Epithelial cell of proximal tubule (primary cell): ENCODE measurements at regions not wholly inside any gene's neighbourhood (a gene's known extent, or its start where the extent isn't known, plus 50 kb on each side); places are given as distances from the start of the nearest gene placed in this dataset.

Experiments used
- DNase-seq: peaks from one replicate; pipeline ENCODE4 v3.0.0-alpha.2; 2011; ENCODE audit warnings: low read depth
- H3K4me3 ChIP-seq: 2 replicates; pipeline ENCODE4 v1.5.1; 2011; ENCODE audit warnings: low read depth, mild to moderate bottlenecking, low read length
- TF ChIP-seq, protein P1 (sequence below): conservative IDR thresholded peaks from 2 replicates; pipeline ENCODE4 v1.5.1; 2012; ENCODE audit warnings: low read depth, mild to moderate bottlenecking, low read length

DNA sequence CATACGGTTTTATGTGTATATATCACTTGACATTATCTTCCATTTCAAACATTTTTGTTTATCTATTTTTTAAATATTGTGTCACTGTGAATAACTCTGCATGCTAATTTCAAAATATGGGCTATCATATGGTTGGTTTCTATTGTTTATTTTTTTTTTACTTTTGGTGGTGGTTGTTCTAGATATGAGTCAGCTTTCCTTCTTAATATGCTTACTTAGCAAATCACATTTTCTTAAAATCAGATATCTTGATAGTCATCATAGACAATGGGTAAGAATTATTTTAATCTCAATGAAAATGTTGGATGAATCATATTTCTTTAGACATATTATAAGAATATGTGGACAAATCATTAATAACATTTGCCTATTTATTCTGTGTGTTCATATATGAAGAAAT is 881.5 kb downstream of the BRINP3 start:
- TF ChIP-seq, protein P1, sequence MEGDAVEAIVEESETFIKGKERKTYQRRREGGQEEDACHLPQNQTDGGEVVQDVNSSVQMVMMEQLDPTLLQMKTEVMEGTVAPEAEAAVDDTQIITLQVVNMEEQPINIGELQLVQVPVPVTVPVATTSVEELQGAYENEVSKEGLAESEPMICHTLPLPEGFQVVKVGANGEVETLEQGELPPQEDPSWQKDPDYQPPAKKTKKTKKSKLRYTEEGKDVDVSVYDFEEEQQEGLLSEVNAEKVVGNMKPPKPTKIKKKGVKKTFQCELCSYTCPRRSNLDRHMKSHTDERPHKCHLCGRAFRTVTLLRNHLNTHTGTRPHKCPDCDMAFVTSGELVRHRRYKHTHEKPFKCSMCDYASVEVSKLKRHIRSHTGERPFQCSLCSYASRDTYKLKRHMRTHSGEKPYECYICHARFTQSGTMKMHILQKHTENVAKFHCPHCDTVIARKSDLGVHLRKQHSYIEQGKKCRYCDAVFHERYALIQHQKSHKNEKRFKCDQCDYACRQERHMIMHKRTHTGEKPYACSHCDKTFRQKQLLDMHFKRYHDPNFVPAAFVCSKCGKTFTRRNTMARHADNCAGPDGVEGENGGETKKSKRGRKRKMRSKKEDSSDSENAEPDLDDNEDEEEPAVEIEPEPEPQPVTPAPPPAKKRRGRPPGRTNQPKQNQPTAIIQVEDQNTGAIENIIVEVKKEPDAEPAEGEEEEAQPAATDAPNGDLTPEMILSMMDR, result no peak
- H3K4me3 ChIP-seq, result no peak overlapping the region
- DNase-seq, result no peak

DNA sequence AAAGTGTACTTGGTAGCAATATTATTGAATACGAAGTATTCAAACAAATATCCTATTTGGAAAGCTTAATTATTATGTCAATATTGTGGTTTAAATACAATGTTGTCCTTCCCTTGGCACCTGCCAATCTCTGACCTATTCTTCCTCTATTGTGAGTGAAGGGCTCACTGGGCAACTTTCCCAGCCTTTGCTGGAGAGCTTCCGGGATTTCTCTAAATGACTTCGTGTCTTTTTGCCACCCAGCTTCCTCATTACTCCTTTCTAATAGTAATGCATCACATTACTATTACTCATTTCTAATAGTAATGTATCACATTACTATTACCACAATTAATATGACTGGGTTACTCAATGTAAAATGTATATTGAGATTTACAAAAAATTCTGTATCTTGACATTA is 880.6 kb downstream of the BRINP3 start:
- no peak for DNase-seq

DNA sequence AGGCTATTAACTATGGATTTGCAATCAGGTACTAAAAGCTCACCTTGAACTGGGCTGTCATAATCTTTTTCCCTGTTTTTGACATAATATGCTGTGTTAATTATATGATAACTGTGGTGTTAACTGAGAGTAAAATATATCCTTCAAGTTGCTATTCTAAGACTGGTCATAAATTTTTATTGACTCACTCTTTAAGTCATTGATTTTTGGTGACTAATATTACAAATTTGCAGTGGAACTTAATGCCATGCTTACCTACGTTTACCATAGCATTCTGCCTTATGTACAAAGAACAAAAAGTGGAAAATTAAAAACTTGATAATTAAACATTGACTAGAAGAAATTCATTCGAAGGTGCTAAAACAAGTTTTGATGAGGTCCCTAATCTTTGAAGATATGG is 872.4 kb downstream of the BRINP3 start:
- TF ChIP-seq, protein P1, result no peak
- no peak overlapping the region for H3K4me3 ChIP-seq
- no peak for DNase-seq

More for the DNA sequence above, 880.6 kb downstream of the BRINP3 start:
- no peak overlapping the region for H3K4me3 ChIP-seq
- TF ChIP-seq, protein P1, result no peak

DNA sequence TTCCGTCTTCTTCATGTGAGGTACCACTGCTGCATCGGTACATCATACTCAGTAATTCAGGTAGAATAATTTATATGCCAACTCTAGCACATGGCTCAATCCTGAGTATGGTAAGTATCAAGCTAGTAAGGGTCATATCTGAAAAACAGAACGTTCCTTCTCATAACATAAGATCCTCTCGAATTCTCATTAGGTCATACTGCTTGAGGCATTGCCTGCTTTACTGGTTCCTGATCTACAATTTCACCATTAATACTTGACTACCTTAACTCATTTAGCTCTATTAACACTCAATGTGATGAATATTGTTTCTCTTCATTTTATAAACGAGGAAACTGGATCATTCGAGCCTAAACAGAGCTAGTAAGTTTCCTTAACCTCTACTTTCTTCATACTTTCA is 871.6 kb downstream of the BRINP3 start:
- TF ChIP-seq, protein P1, result no peak
- no peak for DNase-seq
- no peak overlapping the region for H3K4me3 ChIP-seq

DNA sequence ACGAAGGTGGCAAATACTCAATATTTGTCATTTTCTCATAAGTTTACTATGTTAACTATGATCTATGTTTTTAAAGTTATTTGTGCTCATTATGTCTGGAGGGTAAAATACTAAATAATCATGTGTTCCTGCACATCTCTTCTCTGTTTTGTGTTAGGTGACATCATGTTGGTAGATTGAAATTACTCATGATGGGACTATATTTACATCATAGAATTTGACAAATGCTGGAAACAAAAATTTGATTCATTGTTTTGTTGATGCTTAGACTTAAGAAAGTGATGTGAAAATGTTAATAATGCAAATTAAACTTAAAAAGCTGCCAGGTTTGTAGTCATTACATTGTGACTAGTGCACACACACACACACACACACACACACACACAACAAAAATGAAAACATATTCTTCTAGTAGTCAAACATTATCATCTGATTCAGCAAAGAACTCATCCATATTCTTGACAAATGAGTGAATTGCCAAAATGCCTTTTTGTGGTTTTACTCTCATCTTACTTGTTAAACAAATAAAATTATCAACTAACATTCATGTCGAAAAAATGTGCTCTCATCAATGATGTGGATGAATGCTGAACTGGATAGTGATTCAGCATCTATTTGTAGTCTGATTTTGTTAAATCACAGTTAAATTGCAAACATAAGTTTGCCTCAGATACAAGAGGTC is 870.7 kb downstream of the BRINP3 start:
- TF ChIP-seq, protein P1, result no peak
- no peak overlapping the region for H3K4me3 ChIP-seq
- peak; percentile 29 for DNase-seq

DNA sequence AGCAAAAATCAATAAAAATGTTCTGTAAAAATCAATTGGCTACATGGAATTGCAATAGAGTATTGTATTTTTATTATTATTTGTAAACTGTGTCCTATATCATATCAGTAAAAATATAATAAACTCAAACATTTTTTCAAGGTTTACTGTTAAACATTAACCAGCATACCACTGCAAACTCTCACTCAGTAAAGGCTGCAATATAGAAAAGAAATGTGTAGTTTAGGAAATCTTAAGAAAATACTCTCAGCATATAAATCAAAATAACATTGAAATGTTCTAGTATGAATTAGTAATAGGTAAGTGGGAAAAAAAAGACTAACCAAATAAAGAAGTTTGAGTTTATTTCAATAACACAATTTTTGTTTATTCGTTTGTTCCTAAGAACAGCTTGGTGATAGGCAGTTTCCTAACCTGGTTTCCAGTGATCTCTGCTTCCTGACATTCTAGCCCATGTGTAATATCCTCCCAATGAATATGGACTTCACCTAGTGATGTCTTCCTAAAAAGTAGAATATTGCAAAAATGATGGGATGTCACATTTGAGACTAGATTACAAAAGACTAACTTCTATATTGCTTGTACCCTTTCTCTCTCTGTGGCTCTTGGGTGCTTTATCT is 870.1 kb downstream of the BRINP3 start:
- TF ChIP-seq, protein P1, result no peak
- no peak overlapping the region for H3K4me3 ChIP-seq
- no peak for DNase-seq

DNA sequence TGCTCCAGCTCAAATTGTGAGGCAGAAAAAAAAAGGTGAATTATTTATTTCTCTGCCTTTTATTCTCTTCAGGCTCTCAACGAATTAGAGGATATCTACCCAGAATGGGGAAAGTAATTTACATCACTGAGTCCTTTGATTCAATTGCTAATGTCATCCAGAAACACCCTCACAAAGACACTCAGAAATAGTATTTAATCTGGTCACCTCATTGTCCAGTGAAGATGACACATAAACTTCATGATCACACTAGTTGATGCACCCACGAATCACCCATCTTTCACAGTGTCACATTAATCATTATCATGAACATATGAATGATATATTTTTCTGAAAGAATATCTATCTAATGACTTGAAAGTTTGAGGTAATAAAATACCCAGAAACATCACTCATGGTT is 868.5 kb downstream of the BRINP3 start:
- TF ChIP-seq, protein P1, result no peak
- no peak overlapping the region for H3K4me3 ChIP-seq
- no peak for DNase-seq
